GM18499 (cell line): ENCODE measurements at regions not wholly inside any gene's neighbourhood (a gene's known extent, or its start where the extent isn't known, plus 50 kb on each side); places are given as distances from the start of the nearest gene placed in this dataset.

Experiments used
- ATAC-seq: cut with Tn5 transposase; IDR thresholded peaks from one replicate; pipeline ENCODE4 v1.9.1; 2021; ENCODE audit warnings: moderate number of reproducible peaks; ENCODE audit not compliant: insufficient read depth, unreplicated experiment

- no peak for ATAC-seq
Measured at GRCh38 chr9:107386396-107386795, 103.2 kb downstream of the KLF4 start.
